ENCODE measurements at regions not wholly inside any gene's neighbourhood (a gene's known extent, or its start where the extent isn't known, plus 50 kb on each side); places are given as distances from the start of the nearest gene placed in this dataset.

DNA sequence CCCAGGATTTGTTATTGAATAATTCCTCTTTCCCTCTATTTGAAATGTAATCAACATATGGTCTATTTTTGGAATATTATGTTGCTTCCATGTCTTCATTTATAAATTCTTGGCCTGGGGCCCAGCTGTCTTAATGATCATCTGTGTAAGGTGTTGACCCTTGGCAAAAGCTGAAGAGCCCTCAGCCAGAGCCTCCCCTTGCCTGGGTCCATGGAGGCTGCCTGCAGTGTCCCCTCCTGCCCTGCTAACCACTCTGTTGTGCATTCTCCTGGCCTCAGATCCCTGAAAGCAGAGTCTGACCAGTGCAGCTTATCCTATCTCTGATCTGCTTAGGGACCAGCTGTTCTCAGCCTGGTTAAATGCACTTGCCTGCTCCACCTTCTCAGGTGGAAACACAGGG is 226.1 kb upstream of the APCDD1 start:
- TF ChIP-seq ZFX (IDR thresholded peaks at IDR 0.05): no peak
- TF ChIP-seq, protein P1, sequence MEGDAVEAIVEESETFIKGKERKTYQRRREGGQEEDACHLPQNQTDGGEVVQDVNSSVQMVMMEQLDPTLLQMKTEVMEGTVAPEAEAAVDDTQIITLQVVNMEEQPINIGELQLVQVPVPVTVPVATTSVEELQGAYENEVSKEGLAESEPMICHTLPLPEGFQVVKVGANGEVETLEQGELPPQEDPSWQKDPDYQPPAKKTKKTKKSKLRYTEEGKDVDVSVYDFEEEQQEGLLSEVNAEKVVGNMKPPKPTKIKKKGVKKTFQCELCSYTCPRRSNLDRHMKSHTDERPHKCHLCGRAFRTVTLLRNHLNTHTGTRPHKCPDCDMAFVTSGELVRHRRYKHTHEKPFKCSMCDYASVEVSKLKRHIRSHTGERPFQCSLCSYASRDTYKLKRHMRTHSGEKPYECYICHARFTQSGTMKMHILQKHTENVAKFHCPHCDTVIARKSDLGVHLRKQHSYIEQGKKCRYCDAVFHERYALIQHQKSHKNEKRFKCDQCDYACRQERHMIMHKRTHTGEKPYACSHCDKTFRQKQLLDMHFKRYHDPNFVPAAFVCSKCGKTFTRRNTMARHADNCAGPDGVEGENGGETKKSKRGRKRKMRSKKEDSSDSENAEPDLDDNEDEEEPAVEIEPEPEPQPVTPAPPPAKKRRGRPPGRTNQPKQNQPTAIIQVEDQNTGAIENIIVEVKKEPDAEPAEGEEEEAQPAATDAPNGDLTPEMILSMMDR (conservative IDR thresholded peaks at IDR 0.05): no peak
- no peak overlapping the region for H3K27ac ChIP-seq

DNA sequence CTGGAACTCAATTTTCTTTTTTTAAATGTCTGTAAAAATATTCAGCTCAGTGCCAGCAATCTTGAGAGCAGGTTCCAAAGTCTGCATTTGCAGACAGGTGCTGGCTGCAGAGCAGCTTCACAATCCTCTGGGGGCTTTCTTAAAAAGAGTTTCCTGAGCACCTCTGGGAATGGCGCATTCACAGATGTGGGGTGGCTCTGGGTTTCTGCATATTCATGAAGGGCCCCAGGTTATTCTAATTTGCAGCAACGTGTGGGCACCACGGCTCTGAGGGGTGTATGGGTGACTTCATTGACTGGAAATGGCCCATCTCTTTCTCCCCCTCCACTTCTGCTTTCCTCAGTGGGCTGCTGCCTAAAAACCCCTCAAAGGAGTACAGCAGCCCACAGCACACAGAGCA is 225.0 kb upstream of the APCDD1 start:
- TF ChIP-seq, protein P1 (conservative IDR thresholded peaks at IDR 0.05): no peak
- no peak for TF ChIP-seq ZFX (IDR thresholded peaks at IDR 0.05)

DNA sequence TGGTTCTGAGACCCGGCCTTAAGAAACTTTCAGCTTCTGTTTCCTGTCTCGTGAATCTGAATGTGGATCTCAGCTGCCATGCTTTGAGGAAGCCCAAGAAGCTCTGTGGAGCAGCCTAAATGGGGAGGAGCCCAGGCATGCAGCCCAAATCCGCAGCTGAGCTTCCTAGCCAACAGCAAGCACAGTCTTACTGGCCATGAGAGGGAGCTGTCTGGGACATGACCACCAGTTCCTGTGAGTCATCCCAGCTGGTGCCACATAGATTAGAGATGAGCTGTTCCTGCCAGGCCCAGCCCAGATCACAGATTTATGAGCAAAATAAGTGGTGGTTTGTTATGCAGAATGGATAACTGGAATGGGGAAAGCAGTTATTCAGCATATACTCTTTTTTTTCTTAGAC is 224.4 kb upstream of the APCDD1 start:
- TF ChIP-seq, protein P1 (conservative IDR thresholded peaks at IDR 0.05): no peak
- TF ChIP-seq ZFX (IDR thresholded peaks at IDR 0.05): no peak
- no peak overlapping the region for H3K27ac ChIP-seq

More for the DNA sequence above, 225.0 kb upstream of the APCDD1 start:
- H3K27ac ChIP-seq: no peak overlapping the region

DNA sequence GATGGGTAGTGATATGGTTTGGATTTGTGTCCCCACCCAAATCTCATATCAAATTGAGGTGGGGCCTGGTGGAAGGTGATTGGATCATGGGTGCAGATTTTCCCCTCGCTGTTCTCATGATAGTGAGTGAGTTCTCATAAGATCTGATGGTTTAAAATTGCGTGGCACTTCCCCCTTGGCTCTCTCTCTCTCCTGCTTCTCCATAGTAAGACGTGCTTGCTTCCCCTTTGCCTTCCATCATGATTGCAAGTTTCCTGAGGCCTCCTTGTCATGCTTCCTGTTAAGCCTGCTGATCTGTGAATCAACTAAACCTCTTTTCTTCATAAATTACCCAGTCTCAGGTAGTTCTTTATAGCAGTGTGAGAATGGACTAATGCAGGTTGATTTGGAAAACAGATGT is 223.2 kb upstream of the APCDD1 start:
- no peak overlapping the region for H3K27ac ChIP-seq
- TF ChIP-seq ZFX (IDR thresholded peaks at IDR 0.05): no peak
- TF ChIP-seq, protein P1 (conservative IDR thresholded peaks at IDR 0.05): no peak

DNA sequence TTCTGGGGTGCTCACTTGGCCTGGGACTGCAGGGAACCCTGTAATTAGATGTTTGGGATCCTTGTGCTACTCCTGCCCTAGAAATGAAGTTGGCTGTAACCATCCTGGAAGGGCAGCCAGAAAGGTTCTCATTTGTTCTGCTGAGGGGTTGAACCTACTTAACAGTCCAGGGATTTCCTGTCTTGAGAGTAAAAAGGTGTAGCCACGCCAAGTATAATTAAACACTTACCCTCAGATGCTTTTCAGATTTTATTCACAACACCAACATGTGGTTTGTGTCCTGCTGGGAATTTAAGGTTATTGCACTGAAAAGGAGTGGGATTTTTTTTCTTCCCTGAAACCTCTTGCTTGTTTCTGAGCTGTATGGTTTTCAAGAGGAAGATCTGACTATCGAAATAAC is 222.4 kb upstream of the APCDD1 start:
- H3K27ac ChIP-seq: no peak overlapping the region
- TF ChIP-seq, protein P1 (conservative IDR thresholded peaks at IDR 0.05): no peak
- no peak for TF ChIP-seq ZFX (IDR thresholded peaks at IDR 0.05)

DNA sequence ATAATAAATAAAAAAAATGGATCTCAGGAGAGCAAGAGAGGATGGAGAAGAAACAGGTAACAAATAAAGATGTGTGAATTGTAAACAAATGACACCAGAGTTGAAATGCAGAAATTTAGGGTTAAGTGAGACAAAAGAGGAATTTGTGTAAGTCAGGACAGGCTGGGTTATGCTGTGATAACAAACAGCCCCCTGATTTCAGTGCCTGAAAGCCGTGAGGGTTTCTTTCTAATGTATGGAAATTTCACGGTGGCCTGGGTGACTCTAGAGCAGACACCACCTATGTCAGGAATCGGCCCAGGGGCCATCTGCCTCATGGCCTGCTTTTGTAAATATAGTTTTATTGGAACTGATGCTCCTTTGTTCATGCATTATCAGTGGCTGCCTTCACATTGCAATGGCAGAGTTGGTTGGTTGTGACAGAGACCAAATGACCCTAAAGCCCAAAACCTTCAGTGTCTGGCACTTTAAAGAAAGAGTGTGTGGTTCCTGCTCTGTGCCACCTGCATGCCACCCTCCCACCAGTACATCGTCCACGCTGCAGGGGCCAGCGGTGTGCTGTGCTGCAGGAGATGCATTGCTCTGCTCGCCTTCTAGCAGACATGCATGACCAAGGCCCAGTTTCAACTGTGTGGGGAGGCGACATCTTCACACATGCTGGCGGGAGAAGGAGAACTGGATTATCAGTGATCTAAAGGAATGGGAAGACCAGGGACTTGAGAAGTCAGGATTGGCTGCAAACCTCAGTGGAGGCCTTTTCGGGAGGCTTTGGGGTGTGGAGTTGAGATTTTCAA is 221.2 kb upstream of the APCDD1 start:
- TF ChIP-seq, protein P1 (conservative IDR thresholded peaks at IDR 0.05): no peak
- TF ChIP-seq ZFX (IDR thresholded peaks at IDR 0.05): no peak
- H3K27ac ChIP-seq: peak overlapping the region; percentile 74

DNA sequence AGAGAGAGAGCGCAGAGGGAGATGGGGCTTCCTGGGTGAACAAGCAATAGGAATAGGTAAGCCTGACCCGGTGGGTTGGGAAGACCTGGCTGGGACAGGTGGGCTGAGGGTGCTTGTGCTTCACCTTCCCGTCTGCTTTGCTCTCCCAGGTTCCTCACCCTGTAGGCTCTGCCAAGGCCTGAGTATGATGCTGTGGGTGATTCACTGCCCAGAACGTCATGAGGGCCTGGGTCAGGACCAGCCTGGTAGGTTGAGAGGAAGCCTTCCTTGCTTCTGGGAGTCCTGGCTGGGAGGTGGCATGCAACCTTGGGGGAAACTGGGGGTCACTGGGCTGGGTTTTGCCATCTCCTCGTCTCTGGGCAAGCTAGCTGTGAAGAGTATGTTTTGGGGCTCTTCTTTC is 220.2 kb upstream of the APCDD1 start:
- TF ChIP-seq, protein P1 (conservative IDR thresholded peaks at IDR 0.05): no peak
- TF ChIP-seq ZFX (IDR thresholded peaks at IDR 0.05): no peak
- H3K27ac ChIP-seq: peak overlapping the region; percentile 74
